CD14-positive monocyte (primary cell): ENCODE measurements at regions not wholly inside any gene's neighbourhood (a gene's known extent, or its start where the extent isn't known, plus 50 kb on each side); places are given as distances from the start of the nearest gene placed in this dataset.

Experiments used
- DNase-seq, 3 donors: peaks; one replicate each; pipeline ENCODE4 v3.0.0-alpha.2; 2011 to 2022
- H2AFZ ChIP-seq: 2 replicates; pipeline ENCODE4 v1.6.0; 2012; ENCODE audit warnings: mild to moderate bottlenecking, low read depth, low read length, inconsistent platforms; ENCODE audit not compliant: insufficient read depth, poor library complexity, severe bottlenecking
- H3K27ac ChIP-seq, 2 donors: 1 replicate in 1 of 2; 2 replicates in 1 of 2; pipeline ENCODE4 v1.5.1; 2012 to 2013; ENCODE audit warnings: low read length in 2 of 2, control low read depth in 1 of 2, inconsistent platforms in 1 of 2, low read depth in 1 of 2, mild to moderate bottlenecking in 1 of 2
- H3K27me3 ChIP-seq, 2 donors: one replicate each; pipeline versions ENCODE4 v1.6.0 to v1.6.1; 2011 to 2013; ENCODE audit warnings: low read length in 2 of 2; ENCODE audit not compliant: control insufficient read depth in 2 of 2, insufficient read depth in 2 of 2
- H3K36me3 ChIP-seq, 2 donors: replicated peaks in 1 of 2; 1 replicate in 1 of 2; 2 replicates in 1 of 2; pipeline versions ENCODE4 v1.5.1 to v1.6.1; 2012 to 2013; ENCODE audit warnings: low read length in 2 of 2, control low read depth in 1 of 2, inconsistent platforms in 1 of 2, mild to moderate bottlenecking in 1 of 2; ENCODE audit not compliant: insufficient read depth in 2 of 2, control insufficient read depth in 1 of 2
- H3K4me1 ChIP-seq, 2 donors: 1 replicate in 1 of 2; 2 replicates in 1 of 2; pipeline versions ENCODE4 v1.5.1 to v1.6.1; 2012 to 2013; ENCODE audit warnings: low read length in 2 of 2, control low read depth in 1 of 2, inconsistent platforms in 1 of 2, mild to moderate bottlenecking in 1 of 2, moderate library complexity in 1 of 2; ENCODE audit not compliant: insufficient read depth in 2 of 2, control insufficient read depth in 1 of 2
- H3K4me2 ChIP-seq: replicated peaks from 2 replicates; pipeline ENCODE3; 2012; ENCODE audit warnings: low read length, moderate library complexity, mild to moderate bottlenecking; ENCODE audit not compliant: poor library complexity, severe bottlenecking; ENCODE audit errors: extremely low read depth
- H3K4me3 ChIP-seq, 3 experiments: fragments of 200-600 bp in 1 of 3; sonication (generic) in 1 of 3; replicated peaks in 1 of 3; 1 replicate in 2 of 3; 2 replicates in 1 of 3; pipeline ENCODE4 v1.5.1; 2011 to 2013; ENCODE audit warnings: low read length in 3 of 3, mild to moderate bottlenecking in 3 of 3, control low read depth in 2 of 3, low read depth in 2 of 3, inconsistent platforms in 1 of 3, moderate library complexity in 1 of 3
- H3K79me2 ChIP-seq: 2 replicates; pipeline ENCODE4 v1.6.0; 2012; ENCODE audit warnings: mild to moderate bottlenecking, control low read depth, inconsistent platforms, low read length, moderate library complexity; ENCODE audit not compliant: insufficient read depth
- H3K9ac ChIP-seq: 2 replicates; pipeline ENCODE4 v1.6.0; 2017; ENCODE audit warnings: low read length, mild to moderate bottlenecking; ENCODE audit not compliant: insufficient read depth, poor library complexity, severe bottlenecking
- H3K9me3 ChIP-seq, 2 donors: replicated peaks in 1 of 2; 1 replicate in 1 of 2; 2 replicates in 1 of 2; pipeline versions ENCODE4 v1.5.1 to v1.6.1; 2012 to 2013; ENCODE audit warnings: low read length in 2 of 2, control low read depth in 1 of 2; ENCODE audit not compliant: control insufficient read depth in 1 of 2, insufficient read depth in 1 of 2
- H4K20me1 ChIP-seq: 2 replicates; pipeline ENCODE4 v1.6.0; 2012; ENCODE audit warnings: mild to moderate bottlenecking, low read length, control low read depth, moderate library complexity; ENCODE audit not compliant: insufficient read depth
- H3K27ac Mint-ChIP-seq, 7 donors: one replicate each; pipeline ENCODE4 v1.8.0; 2020; ENCODE audit warnings: mild to moderate bottlenecking in 7 of 7, mixed read lengths in 7 of 7, moderate library complexity in 6 of 7, inconsistent platforms in 2 of 7
- H3K27me3 Mint-ChIP-seq, 3 donors: one replicate each; pipeline ENCODE4 v1.8.0; 2021 to 2022; ENCODE audit warnings: low read depth in 3 of 3, mild to moderate bottlenecking in 3 of 3, mixed read lengths in 3 of 3, moderate library complexity in 3 of 3, inconsistent platforms in 1 of 3
- H3K36me3 Mint-ChIP-seq, 2 donors: one replicate each; pipeline ENCODE4 v1.8.0; 2020; ENCODE audit warnings: mixed read lengths in 2 of 2, inconsistent platforms in 1 of 2, mild to moderate bottlenecking in 1 of 2
- H3K4me1 Mint-ChIP-seq: one replicate; pipeline ENCODE4 v1.8.0; 2020; ENCODE audit warnings: mild to moderate bottlenecking, mixed read lengths
- H3K4me3 Mint-ChIP-seq, 2 donors: one replicate each; pipeline ENCODE4 v1.8.0; 2020; ENCODE audit warnings: mild to moderate bottlenecking in 2 of 2, mixed read lengths in 2 of 2, moderate library complexity in 1 of 2
- H3K9me3 Mint-ChIP-seq, 7 donors: one replicate each; pipeline ENCODE4 v1.8.0; 2020 to 2022; ENCODE audit warnings: mixed read lengths in 7 of 7, mild to moderate bottlenecking in 6 of 7, moderate library complexity in 6 of 7, inconsistent platforms in 2 of 7
- WGBS: methylation state at CpG from one replicate; pipeline ENCODE4 v1.1.5; 2013; ENCODE audit warnings: missing lambda C conversion rate; ENCODE audit not compliant: insufficient coverage; 5-methylcytosine and 5-hydroxymethylcytosine counted together
- intact Hi-C, 2 donors: fragments of 100-400 bp; cut with micrococcal nuclease; formaldehyde crosslinking; loops; one replicate each; pipeline versions ENCODE4 v1.15.0 to v1.15.1; 2023
- TF ChIP-seq, protein P1 (sequence below): fragments of 200-600 bp; IDR thresholded peaks from one replicate; pipeline ENCODE4 v1.8.0; 2022; ENCODE audit warnings: antibody characterized with exemption, mild to moderate bottlenecking

DNA sequence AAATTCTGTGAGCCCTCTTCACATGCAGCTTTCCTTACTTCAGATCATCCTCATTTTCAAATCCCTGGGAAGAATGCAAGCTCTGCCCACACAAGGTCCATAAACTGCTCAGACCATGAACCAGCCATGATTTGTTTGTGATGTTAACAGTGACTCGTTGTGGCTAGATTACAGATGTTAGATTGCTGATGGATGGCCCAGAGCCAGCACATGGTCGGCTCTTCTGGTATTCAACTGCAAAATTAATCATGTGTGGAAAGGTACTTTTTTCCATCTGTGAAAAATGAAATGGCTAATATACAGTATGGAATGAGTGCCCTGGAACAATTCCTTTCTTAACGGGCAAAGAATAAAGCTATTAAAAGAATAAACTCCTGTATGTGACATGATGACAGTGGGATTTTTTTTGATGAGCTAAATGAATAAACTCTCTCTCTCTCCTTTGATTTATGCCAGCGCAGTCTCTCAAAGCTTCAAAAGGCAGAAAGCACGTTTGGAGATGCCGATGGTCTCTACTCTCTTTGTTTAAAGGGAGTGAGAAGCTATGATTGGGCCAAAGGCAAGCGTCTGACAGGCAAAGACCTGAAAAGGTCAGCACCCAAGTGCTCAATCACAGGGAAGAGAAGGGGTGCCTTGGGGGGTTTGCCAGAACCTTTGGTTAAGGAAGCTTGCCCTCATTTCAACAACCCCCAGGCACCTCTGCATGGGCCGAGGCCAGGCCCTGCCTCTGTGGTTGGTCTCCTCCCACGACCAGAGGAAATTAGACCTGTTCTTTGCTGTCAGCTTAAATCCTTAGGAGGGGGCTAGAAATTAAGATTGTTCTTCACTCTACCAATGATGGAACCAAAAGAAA, 444.0 kb upstream of the NFE2L3 start:
- Histone ChIP-seq H3K79me2 (no peaks in the 10 kb centered on the region), H2AFZ (no peak overlapping the region), H3K4me2 (no peak overlapping the region), H3K4me1 (no peaks in the 10 kb centered on the region), H3K4me3 (no peak overlapping the region), H3K27me3 (no peaks in the 10 kb centered on the region), H3K9me3 (peaks cover 0 to 7% of the 10 kb centered on the region in 2 donors), H3K27ac (no peak overlapping the region), H4K20me1 (no peaks in the 10 kb centered on the region), H3K9ac (no peak overlapping the region), H3K36me3 (no peaks in the 10 kb centered on the region)
- WGBS, result 80% methylated on average over 1 of the region's 9 CpGs
- Mint-ChIP-seq H3K27ac (no peak overlapping the region), H3K36me3 (no peaks in the 10 kb centered on the region), H3K4me3 (no peak overlapping the region), H3K9me3 (peaks cover 0 to 13% (median 7%) of the 10 kb centered on the region in 7 donors), H3K27me3 (peaks cover 1 to 5% (median 2%) of the 10 kb centered on the region in 3 donors), H3K4me1 (no peaks in the 10 kb centered on the region)
- no peak for DNase-seq
- intact Hi-C loops, result no loop called here
- TF ChIP-seq, protein P1, sequence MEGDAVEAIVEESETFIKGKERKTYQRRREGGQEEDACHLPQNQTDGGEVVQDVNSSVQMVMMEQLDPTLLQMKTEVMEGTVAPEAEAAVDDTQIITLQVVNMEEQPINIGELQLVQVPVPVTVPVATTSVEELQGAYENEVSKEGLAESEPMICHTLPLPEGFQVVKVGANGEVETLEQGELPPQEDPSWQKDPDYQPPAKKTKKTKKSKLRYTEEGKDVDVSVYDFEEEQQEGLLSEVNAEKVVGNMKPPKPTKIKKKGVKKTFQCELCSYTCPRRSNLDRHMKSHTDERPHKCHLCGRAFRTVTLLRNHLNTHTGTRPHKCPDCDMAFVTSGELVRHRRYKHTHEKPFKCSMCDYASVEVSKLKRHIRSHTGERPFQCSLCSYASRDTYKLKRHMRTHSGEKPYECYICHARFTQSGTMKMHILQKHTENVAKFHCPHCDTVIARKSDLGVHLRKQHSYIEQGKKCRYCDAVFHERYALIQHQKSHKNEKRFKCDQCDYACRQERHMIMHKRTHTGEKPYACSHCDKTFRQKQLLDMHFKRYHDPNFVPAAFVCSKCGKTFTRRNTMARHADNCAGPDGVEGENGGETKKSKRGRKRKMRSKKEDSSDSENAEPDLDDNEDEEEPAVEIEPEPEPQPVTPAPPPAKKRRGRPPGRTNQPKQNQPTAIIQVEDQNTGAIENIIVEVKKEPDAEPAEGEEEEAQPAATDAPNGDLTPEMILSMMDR, result no peak

DNA sequence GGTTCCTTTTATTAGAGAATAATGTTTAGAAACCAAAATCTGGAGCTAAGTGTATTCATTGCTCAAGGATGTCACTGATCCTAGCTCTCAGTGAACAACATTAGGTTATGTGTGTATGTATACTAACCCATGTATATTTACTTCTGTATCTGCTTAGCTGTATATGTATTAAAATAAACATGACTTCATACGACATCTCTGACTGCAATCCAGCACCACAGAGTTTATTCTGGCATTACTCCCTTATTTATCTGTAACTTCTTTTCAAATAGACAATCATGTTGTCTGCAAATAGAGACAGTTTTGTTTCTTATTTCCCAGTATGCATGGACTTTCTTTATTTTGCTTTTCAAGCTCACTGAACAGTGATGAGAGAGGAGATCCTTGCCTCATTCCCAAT, 441.0 kb upstream of the NFE2L3 start:
- no peaks in the 10 kb centered on the region for H3K4me1 Mint-ChIP-seq
- H3K27me3 Mint-ChIP-seq, result peaks cover 0 to 5% (median 2%) of the 10 kb centered on the region in 3 donors
- no CpG with 5 or more reads among the region's 1 CpG for WGBS
- TF ChIP-seq, protein P1, result no peak
- no peaks in the 10 kb centered on the region for H3K36me3 ChIP-seq
- no peak overlapping the region for H3K9ac ChIP-seq
- peaks cover 0 to 4% (median 0%) of the 10 kb centered on the region in 7 donors for H3K9me3 Mint-ChIP-seq
- H3K27ac ChIP-seq, result no peak overlapping the region
- H3K27me3 ChIP-seq, result no peaks in the 10 kb centered on the region
- H3K27ac Mint-ChIP-seq, result no peak overlapping the region
- peaks cover 0 to 7% of the 10 kb centered on the region in 2 donors for H3K9me3 ChIP-seq
- no peak overlapping the region for H3K4me2 ChIP-seq
- no peaks in the 10 kb centered on the region for H3K36me3 Mint-ChIP-seq
- intact Hi-C loops, result no loop called here
- H2AFZ ChIP-seq, result no peak overlapping the region
- H3K4me1 ChIP-seq, result no peaks in the 10 kb centered on the region
- H3K4me3 Mint-ChIP-seq, result no peak overlapping the region
- no peaks in the 10 kb centered on the region for H3K79me2 ChIP-seq
- H4K20me1 ChIP-seq, result no peaks in the 10 kb centered on the region
- no peak for DNase-seq
- no peak overlapping the region for H3K4me3 ChIP-seq
